HG02884 (cell line): ENCODE measurements at regions not wholly inside any gene's neighbourhood (a gene's known extent, or its start where the extent isn't known, plus 50 kb on each side); places are given as distances from the start of the nearest gene placed in this dataset.
A peak's percentile ranks its signal among the peaks of the same experiment; 100 is the strongest.
"Not testable (repeated sequence)": the region's sequence is repeated elsewhere in the genome, so short reads cannot be mapped to it uniquely, and the experiment has no call there.

Experiments
- ATAC-seq: cut with Tn5 transposase; IDR thresholded peaks from one replicate; pipeline ENCODE4 v1.9.1; 2021; ENCODE audit warnings: mild to moderate bottlenecking, moderate library complexity; ENCODE audit not compliant: unreplicated experiment

DNA sequence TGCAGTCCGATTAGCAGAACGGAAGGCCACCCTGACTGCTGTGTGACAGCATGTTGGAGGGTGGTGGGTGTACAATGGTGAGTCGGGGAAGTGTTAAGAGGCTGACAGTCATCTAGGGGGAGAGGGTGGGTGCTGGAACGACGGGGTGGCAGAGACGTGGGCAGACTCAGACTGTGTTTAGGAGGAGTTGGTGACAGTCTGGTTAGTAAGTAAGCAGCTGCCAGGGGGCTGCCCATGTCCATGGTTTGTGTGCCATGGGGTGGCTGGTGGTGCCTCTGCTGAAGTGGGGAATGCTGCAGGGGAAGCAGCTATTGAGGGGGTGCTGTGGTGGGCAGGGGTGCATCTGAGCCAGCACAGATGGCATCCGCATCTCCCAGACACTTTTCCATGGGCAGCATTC, 51.3 kb upstream of the BOD1 start:
- ATAC-seq = no peak

DNA sequence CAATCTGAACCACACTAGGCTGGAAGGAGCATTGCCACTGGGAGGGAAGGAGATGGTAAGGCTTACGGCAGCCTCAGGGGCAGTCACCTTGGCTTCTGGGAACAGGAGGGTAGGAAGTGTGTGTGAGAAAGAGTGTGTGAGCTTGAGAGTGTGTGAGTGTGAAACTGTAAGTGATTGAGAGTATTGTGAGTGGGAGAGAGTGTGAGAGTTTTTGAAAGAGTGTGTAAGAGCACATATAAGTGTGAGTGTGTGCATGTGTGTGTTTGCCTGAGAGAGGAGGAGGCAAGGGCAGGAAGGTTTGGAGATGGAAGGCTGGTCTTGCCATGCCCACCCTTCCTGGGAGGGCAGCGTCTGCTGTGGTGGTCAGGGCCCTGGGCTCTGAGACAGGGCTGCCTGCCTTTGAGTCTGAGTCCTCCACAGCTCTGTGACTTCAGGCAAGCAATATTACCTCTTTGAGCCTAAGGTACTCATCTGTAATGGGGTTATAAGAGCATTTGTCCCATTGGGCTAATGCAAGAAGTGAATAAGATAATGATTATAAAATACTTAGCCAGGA, 51.9 kb upstream of the BOD1 start:
- ATAC-seq = no peak

DNA sequence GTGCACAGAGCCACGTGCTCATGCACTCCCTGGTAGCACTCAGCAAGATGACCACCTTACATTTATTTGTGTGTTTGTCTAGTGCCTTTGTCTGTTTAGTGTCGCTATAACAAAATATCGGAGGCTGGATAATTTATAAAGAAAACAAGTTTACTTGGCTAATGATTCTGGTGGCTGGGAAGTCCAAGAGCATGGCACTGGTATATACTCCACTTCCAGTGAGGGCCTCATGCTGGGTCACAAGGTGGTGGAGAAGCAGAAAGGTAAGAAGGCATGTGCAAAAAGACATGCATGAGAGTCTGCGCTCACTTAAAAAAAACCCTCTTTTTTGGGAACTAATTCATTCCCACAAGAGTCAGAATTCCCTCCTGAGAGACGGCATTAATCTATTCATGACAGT, 52.5 kb upstream of the BOD1 start:
- ATAC-seq = no peak

DNA sequence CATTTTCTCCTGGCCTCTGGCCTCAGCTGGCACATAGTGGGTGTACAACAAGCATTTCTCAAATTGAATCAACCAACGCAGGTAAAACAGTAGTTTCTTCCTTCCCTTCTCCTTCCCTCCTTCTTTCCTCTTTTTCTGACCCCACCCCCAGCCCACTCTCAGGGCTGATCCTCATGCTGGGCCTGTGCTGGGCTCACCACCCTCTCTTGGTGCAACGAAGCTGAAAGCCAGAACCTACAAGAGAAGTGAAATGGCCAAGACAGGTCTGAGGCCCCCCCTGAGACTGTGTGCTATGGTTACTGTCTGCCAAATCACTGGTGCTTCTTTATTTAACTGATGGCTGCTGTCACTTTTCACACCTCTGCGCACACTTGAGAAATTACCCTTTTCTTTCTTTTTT, 53.0 kb upstream of the BOD1 start:
- no peak for ATAC-seq

DNA sequence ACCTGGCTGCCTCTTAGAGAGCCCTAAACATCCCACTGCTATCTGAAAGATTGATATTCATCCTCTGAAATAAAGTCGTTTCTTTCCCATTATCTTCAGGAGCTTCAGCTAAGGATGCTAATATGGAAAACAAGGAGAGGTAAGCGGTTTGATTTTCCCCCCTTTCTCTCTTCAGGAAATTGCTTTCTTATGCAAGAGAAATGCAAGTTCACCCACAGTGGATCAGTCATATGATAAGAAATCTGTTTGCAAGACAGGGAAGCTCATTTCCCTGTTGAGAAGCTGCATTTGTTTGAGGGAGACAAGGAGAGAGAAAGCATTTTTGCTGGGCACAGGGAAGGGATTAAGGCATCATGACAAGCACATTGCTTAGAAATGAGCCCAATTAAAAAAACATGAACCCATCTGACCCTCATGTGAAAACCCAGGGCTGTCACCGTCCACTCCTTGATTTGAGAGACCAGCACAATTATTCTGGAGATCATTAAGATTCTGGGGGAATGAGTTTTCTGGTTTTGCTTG, 53.7 kb upstream of the BOD1 start:
- ATAC-seq = no peak

DNA sequence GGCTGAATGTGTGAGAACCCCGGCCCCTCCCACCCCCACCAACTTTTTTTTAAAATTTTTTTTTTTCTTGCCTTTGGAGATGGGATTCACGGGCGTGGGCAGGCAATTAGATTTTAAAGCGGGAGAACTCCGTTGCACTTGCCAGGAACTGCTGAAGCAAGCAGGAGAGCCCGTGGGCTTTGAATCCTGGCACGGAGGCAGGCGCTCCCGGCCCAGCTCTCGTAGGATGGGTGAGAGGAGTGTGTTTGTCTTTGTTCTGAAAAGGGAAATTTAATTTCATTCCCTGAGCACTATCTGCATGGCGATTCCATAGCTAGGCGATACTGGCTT, 54.3 kb upstream of the BOD1 start:
- ATAC-seq = no peak

DNA sequence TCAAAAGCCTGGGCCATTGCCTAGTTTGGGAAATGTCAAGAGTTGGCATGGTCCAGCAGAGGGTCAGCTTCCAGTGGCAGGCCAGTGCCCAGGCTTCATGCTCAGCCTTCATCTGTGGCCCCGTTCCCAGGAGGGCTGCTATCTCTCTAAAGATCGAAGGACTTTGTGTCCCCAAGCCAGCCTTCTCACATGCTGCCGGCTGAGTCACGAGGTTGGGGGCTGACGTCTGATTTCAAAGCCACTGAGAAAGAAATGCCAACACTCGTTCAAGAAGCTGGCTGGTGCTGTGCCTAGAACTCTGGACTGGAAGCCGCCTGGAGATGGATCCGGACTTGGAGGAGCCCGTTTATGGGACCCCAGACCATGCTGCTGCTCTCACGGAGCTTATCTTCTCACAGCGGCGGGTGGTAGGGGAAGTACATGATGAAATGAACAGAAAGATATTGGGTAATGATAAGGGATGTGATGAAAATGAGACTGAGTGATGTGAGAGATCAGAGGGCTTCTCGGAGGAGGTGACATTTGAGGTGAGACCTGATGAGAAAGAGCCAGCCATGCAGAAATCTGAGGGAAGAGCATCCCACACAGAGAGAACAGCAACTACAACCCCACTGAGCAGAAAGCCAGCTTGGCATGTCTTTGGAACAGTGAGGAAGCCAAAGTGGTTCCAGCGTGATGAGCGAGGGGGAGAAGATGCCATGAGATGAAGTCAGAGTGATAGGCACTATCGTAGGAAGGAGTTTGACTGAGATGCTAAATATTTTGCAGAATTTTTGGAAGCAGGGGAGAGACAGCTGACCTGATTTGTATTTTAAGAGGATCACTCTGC, 54.9 kb upstream of the BOD1 start:
- ATAC-seq = no peak

DNA sequence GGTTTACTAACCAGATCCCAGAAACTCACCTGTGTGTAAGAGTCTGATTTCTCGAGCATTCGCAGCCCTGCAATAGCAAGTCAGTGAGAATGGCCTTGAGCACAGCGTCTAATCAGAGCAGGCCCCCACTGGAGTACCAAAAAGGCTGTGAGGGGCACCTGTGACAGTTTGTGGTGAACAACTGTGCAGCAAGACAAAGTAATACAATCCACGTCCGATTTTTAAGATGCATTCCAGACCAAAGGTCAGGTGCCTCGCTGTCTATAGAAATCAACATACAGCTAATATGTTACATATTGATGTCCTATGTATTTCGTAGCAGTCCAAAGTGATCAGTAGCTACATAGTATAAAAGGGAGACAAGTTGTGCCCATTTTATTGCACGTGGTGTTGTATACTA, 55.7 kb upstream of the BOD1 start:
- no peak for ATAC-seq

DNA sequence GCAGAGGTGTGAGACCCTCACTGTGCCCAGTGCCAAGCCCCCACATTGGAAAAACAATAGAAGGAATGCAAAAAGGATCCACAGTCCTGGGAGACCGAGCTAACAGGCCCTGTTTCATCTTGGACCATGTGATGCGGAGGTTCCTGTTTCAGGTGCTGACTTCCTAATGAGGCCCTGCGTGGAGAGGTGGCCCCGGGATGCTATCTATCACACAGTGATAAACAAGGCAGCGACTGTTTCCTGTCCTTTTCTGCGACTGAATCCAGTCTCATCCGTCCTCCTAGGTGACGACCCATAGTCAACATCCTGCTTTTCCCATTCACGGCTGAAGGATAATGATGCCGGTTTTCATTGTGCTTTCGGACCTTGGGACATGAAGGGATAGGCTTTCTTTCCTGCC, 56.4 kb upstream of the BOD1 start:
- no peak for ATAC-seq

DNA sequence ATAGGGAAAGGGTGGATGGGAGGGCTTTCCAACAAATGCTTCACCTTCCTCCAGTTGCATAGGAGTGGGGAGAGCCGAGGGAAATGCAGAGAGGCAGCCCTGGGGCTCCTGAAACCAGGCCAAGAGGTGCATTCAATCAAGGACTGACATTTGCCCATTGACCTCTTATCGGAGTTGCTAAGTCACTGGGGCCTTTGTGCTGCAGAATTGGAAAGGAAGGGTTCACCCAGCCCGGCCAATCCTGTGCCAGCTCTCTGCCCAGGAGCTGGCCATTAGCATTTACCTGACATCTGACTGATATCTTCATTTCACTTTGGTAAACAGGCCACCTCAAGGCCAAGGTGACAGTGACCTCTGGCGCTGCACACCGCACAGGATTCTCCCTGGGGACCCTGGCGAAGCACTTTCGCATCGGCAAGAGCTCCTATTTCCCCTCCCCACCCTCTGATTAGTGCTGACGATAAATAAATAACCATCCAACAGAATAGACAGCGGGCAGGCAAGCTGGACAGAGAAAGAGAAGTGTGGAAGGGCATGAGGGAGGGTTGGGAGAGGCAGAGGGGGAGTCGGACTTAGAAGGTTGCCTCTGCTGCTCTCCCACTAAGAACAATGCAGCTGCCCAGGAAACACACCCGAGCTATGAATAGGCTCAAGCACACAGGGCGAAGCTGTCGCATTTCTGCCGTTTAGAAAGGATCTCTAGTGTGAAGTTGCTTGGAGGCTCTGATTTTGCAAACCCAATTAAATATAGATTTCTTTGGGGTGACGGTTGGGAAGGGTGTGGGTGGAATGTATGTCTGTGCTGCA, 57.0 kb upstream of the BOD1 start:
- ATAC-seq = no peak

DNA sequence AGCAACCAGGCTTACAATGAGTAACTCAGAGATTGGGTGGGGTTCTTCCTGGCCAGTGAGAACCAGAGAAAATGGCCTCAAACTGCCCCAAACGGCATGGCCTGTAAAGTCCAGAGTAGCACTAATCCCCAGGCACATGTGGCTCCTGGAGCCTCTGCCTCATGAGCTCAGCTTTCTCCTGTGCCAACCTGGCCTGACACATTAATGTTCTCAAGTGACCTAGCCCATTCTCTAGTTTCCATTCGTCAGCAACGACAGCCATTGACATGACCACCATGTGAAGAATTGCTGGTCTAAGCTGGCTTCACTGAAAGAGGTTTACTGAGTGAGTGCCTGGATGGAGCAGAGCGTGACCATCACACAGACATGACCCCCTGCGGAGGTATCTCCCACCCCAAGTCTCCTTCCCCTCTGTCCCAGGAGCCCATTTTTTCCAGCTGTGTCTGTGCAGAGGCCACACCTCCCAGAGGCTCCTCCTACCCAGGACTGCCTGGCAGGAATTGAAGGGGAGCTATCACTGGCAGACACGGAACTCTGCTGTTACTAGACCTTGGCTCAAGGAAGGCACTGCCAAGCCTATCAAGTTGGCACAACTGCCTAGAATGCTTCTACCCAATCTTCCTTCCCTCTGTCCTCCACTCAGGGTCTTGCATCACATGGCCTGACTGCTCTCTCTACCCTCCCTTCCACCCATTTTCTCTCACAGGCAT, 59.0 kb upstream of the BOD1 start:
- ATAC-seq = no peak

DNA sequence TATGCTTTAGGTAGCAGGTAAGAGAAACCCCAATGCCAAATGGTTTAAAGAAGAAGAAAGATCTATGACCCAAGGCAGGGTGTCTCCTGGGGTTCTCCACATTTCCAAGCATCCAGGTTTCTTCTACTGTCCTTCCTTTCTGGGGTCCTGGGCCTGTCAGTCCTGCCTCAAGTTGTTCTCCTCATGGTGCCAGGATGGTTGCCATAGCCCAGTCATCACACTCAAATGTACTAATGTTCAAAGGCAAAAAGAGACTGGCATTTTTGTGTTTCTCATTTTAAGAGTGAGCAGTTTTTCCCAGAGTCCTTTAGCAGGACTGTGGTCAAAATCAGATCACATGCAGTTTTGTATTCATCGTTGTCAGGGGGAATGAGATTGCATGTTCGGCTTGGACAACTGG, 59.9 kb upstream of the BOD1 start:
- no peak for ATAC-seq

DNA sequence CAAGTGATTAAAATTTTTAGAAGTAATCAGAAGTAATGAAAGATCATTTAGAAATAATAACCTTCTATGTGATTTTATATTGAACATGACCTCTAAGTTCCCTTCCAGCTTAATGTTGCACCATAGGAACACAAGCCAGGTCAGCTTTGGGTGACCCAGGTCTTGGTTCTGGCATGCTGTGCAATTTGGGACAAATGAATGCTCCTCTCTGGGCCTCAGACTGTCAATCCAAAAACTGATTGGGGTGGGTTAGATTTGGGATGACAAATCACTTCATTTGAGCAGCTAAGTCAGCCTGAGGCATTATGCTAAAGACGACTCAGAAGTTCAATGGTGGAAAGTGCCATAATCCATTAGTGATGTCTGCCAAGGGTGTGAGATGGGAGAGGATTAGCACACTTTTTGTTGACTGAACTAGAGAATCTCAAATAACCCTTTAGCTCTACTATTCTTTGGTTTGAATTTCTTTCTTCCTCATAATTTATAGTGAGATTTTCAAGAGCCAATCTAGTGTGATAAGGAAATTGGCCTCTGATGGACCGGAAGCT, 60.7 kb upstream of the BOD1 start:
- ATAC-seq = no peak

DNA sequence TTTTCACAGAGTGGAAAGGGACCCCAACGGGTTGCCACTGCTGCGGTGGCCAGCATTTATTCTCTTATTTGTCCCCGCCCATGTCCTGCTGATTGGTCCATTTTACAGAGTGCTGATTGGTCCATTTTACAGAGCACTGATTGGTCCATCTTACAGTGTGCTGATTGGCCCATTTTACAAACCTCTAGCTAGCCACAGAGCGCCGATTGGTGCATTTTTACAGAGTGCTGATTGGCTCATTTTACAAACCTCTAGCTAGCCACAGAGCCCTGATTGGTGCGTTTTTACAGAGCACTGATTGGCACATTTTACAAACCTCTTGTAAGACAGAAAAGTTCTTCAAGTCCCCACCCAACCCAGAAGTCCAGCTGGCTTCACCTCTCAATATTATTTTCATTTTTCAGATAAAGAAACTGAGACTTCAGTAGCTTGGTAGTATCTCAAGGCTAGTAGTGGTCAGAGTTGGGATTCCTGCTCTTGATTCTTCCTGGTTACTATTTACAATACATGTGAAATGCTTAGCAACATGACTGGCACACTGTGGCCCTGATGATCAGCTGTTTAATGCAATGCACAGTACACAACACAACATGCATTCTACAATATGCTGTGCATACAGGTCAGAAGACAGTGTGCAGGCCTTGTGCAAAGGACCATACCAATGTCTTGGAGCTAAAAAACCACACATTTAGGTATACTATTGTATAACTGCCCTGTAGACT, 63.6 kb upstream of the BOD1 start:
- ATAC-seq = peak; percentile 53

DNA sequence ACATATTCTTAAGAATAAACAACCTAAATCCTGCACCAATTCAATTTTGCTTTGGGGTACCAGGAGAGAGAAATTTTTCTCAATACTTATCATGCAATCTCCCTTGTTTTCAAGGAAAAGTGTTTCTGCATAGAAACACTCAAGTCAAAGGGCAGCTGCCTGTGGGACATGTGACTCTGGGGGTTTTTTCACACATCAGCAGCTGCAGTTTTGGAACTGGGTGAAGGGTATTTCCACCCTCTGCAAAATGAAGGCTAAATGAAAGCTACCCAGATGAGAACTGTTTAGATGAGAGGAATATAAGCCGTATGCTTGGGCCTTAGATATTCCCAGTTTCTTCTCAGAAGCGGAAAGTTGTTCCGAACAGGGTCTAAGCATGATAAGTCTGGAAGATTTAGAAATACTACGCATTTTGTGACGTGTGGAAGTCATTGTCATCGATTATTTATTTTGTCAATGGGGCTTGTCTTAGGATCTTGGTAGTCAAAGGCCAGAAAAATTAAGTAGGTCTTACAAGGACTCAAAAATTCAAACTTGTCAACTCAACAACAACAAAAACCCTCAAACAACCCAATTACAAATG, 64.3 kb upstream of the BOD1 start:
- ATAC-seq = peak; percentile 89

DNA sequence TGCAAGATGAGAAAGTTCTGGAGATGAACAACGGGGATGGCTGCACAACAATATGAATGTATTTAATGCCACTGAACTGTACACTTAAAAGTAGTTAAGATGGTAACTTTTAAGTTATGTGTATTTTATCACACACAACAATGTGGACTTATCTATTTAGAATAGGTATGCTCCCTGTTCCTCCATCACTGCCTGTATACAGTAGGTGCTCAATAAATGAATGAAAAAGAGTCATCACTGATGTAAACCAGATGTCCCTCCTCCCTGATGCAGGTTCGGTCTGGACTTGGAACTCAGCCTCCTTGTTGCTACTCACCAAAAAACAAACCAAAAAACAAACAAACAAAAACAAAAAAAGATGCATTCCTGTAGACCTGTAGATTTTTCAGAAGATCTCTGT, 65.9 kb upstream of the BOD1 start:
- no peak for ATAC-seq

DNA sequence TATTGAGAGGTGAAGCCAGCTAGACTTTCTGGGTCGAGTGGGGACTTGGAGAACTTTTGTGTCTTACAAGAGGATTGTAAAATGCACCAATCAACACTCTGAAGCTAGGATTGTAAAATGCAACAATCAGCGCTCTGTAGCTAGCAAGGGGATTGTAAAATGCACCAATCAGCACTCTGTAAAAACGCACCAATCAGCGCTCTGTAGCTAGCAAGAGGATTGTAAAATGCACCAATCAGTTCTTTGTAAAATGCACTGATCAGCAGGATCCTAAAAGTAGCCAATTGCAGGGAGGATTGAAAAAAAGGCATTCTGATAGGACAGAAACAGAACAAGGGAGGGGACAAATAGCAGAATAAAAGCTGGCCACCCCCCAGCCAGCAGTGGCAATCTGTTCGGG, 68.1 kb upstream of the BOD1 start:
- not testable (repeated sequence) for ATAC-seq

DNA sequence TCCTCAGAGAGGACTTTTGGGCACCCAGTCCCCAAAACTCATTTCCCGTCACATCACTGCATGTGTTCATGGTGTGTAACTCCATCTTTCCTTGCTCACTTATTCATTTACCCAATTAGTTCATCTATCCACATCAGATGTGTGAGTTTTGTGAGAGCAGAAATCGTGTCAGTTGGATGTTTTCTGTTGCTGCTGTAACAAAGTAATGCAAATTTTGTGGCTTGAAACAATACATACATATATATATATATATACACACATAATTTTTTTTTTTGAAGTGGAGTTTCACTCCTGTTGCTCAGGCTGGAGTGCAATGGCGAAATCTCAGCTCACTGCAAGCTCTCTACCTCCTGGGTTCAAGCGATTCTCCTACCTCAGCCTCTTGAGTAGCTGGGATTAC, 70.5 kb upstream of the BOD1 start:
- no peak for ATAC-seq

DNA sequence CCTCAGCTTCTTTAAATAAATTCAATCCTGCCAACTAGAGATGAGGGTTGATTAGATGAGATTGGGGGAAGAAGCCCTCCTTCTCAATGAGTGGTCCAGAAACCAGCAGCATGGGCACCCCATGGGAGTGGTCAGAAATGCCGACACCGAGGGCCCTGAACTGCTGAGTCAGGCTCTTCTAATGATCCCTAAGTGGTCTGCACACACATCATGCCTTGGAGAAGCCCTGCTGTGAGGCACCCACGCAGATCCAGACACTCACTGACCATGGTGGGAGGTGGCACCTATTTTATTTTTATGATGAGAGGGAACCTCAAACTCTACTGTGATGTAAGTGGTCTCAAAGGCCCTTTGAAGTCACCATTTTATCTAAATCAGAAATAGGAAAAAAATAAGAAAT, 72.3 kb upstream of the BOD1 start:
- ATAC-seq = no peak

DNA sequence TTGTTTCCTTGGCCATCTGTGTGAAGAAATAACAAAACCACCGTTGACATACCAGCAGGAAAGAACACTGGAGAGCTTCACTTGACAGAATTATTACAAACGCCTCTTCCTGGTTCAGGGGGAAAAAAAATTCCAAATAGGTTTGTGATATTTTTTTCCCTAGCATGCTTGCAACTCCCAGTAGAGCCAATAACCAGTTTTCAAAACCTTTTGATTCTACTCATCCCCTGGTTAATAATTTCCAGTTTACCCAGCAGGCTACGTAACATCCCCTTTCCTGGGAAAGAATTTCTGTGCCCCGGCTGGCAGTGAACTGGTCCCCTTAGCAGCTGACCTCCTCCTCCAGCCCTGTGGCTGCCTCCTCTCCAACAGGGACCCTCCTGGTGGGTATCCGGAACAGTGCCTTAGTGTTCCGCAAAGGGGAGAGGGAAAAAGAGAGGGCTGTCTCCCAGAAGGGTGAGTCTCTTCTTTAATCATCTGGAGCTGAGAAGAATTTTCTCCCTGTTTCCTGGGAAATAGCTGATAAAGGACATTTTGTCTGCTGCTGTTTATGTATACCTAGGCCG, 72.8 kb upstream of the BOD1 start:
- no peak for ATAC-seq
